GM23338 (cell line): ENCODE measurements at regions not wholly inside any gene's neighbourhood (a gene's known extent, or its start where the extent isn't known, plus 50 kb on each side); places are given as distances from the start of the nearest gene placed in this dataset.

Experiments used
- ATAC-seq: fragments of 200-7000 bp; cut with Tn5 transposase; 3 replicates; pipeline ENCODE4 v1.9.1; 2020
- DNase-seq: peaks from one replicate; pipeline ENCODE4 v3.0.0-alpha.2; 2015; ENCODE audit warnings: low spot score
- H2AFZ ChIP-seq: fragments of 200-600 bp; sonication (generic); 2 replicates; pipeline ENCODE4 v1.8.0; 2016; ENCODE audit warnings: antibody characterized with exemption, mild to moderate bottlenecking, moderate library complexity
- H3F3A ChIP-seq: fragments of 200-600 bp; sonication (generic); replicated peaks from 2 replicates; pipeline ENCODE4 v1.8.0; 2017; ENCODE audit warnings: antibody characterized with exemption, mixed run types, low read depth
- H3K27ac ChIP-seq: fragments of 200-600 bp; sonication (generic); 2 replicates; pipeline ENCODE4 v1.6.1; 2016; ENCODE audit warnings: low read depth
- H3K27me3 ChIP-seq: fragments of 200-600 bp; sonication (generic); 2 replicates; pipeline ENCODE4 v1.8.0; 2016; ENCODE audit warnings: mild to moderate bottlenecking, mixed run types, moderate library complexity; ENCODE audit not compliant: insufficient read depth
- H3K36me3 ChIP-seq: fragments of 200-600 bp; sonication (generic); 2 replicates; pipeline ENCODE4 v1.8.0; 2016; ENCODE audit warnings: mild to moderate bottlenecking; ENCODE audit not compliant: insufficient read depth
- H3K4me1 ChIP-seq: fragments of 200-600 bp; sonication (generic); 2 replicates; pipeline ENCODE4 v1.8.0; 2016; ENCODE audit warnings: mild to moderate bottlenecking, moderate library complexity; ENCODE audit not compliant: insufficient read depth
- H3K4me2 ChIP-seq: fragments of 200-600 bp; sonication (generic); 2 replicates; pipeline ENCODE4 v1.7.1; 2017; ENCODE audit warnings: mixed run types
- H3K4me3 ChIP-seq: fragments of 200-600 bp; sonication (generic); 2 replicates; pipeline ENCODE4 v1.6.1; 2016; ENCODE audit warnings: mixed run types
- H3K79me2 ChIP-seq: fragments of 200-600 bp; sonication (generic); replicated peaks from 2 replicates; pipeline ENCODE4 v1.8.0; 2017; ENCODE audit warnings: mild to moderate bottlenecking; ENCODE audit not compliant: insufficient read depth
- H3K9me2 ChIP-seq: fragments of 200-600 bp; sonication (generic); 2 replicates; pipeline ENCODE4 v1.8.0; 2017; ENCODE audit not compliant: insufficient read depth
- H4K20me1 ChIP-seq: fragments of 200-600 bp; sonication (generic); replicated peaks from 2 replicates; pipeline ENCODE4 v1.8.0; 2017; ENCODE audit warnings: mild to moderate bottlenecking; ENCODE audit not compliant: insufficient read depth
- H3K27ac Mint-ChIP-seq: 2 replicates; pipeline ENCODE4 v1.8.0; 2020; ENCODE audit warnings: inconsistent platforms, mild to moderate bottlenecking, moderate library complexity, mixed read lengths
- H3K27me3 Mint-ChIP-seq: 3 replicates; pipeline ENCODE4 v1.8.0; 2022; ENCODE audit warnings: low read depth, mild to moderate bottlenecking, moderate library complexity, mixed read lengths, inconsistent platforms; ENCODE audit not compliant: insufficient read depth, poor library complexity
- H3K36me3 Mint-ChIP-seq: 3 replicates; pipeline ENCODE4 v1.8.0; 2021; ENCODE audit warnings: low read depth, mild to moderate bottlenecking, inconsistent platforms, moderate library complexity, mixed read lengths
- H3K4me1 Mint-ChIP-seq: 3 replicates; pipeline ENCODE4 v1.8.0; 2020; ENCODE audit warnings: mild to moderate bottlenecking, inconsistent platforms, mixed read lengths
- H3K4me3 Mint-ChIP-seq: 3 replicates; pipeline ENCODE4 v1.8.0; 2021; ENCODE audit warnings: moderate library complexity, mild to moderate bottlenecking, inconsistent platforms, mixed read lengths
- H3K9me3 Mint-ChIP-seq: 3 replicates; pipeline ENCODE4 v1.8.0; 2020; ENCODE audit warnings: moderate library complexity, mild to moderate bottlenecking, inconsistent platforms, mixed read lengths
- CREB1 ChIP-seq: fragments of 250-450 bp; sonication (Bioruptor Pico); IDR thresholded peaks from 2 replicates; pipeline ENCODE4 v1.5.0; 2020; ENCODE audit warnings: low read depth, mild to moderate bottlenecking, moderate library complexity
- CTCF ChIP-seq, 2 experiments: fragments of 200-600 bp in 1 of 2; sonication (generic) in 1 of 2; conservative IDR thresholded peaks; 2 replicates each; pipeline versions ENCODE4 v1.5.1 to v1.6.1; 2016 to 2017; ENCODE audit warnings: antibody characterized with exemption in 2 of 2, low read depth in 2 of 2, mild to moderate bottlenecking in 2 of 2, moderate library complexity in 1 of 2
- ETS1 ChIP-seq: IDR thresholded peaks from 2 replicates; pipeline ENCODE4 v1.6.1; 2016; ENCODE audit warnings: antibody characterized with exemption
- EZH2 ChIP-seq: fragments of 200-600 bp; sonication (generic); IDR thresholded peaks from one replicate; pipeline ENCODE4 v1.8.0; 2017; ENCODE audit warnings: antibody characterized with exemption, mild to moderate bottlenecking, low read depth; ENCODE audit not compliant: unreplicated experiment
- ZNF114 ChIP-seq: fragments of 250-450 bp; sonication (Bioruptor Pico); IDR thresholded peaks from 2 replicates; pipeline ENCODE4 v1.5.0; 2020; ENCODE audit warnings: mild to moderate bottlenecking, moderate library complexity
- TF ChIP-seq, protein P1 (sequence below): fragments of 250-450 bp; sonication (Bioruptor Pico); IDR thresholded peaks from 2 replicates; pipeline ENCODE4 v1.5.0; 2020; ENCODE audit warnings: mild to moderate bottlenecking, moderate library complexity

DNA sequence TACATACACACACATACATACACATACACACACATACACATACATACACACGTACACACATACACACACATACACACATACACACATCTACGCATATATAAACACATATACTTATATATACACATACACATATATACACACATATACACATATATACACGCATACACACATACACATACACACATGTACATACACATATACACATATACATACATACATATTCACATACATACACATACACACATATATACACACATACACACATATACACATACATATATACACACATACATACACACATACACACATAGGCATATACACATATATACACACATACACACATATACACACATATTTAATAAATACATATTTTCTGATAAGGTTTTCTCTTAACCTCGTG lies 324.0 kb downstream of the RPS6KC1 start:
- no peak overlapping the region for H2AFZ ChIP-seq
- no peaks in the 10 kb centered on the region for H3K9me2 ChIP-seq
- no peaks in the 10 kb centered on the region for H4K20me1 ChIP-seq
- H3K27ac ChIP-seq: no peak overlapping the region
- no peaks in the 10 kb centered on the region; the same call in 2 of the 3 replicates for H3K9me3 Mint-ChIP-seq
- ATAC-seq (no peak), DNase-seq (no peak)
- no peak overlapping the region for H3K4me3 Mint-ChIP-seq
- no peak overlapping the region for H3K4me2 ChIP-seq
- H3K27ac Mint-ChIP-seq: no peak overlapping the region
- H3K36me3 ChIP-seq: no peaks in the 10 kb centered on the region
- TF ChIP-seq CREB1 (CRISPR knock-in tag): no peak
- TF ChIP-seq ZNF114 (CRISPR knock-in tag): no peak
- TF ChIP-seq ETS1: no peak
- TF ChIP-seq EZH2: no peak
- TF ChIP-seq CTCF (conservative IDR thresholded peaks at IDR 0.05; ENCODE audit: low read depth in 2 of 2): no peak
- TF ChIP-seq, protein P1, sequence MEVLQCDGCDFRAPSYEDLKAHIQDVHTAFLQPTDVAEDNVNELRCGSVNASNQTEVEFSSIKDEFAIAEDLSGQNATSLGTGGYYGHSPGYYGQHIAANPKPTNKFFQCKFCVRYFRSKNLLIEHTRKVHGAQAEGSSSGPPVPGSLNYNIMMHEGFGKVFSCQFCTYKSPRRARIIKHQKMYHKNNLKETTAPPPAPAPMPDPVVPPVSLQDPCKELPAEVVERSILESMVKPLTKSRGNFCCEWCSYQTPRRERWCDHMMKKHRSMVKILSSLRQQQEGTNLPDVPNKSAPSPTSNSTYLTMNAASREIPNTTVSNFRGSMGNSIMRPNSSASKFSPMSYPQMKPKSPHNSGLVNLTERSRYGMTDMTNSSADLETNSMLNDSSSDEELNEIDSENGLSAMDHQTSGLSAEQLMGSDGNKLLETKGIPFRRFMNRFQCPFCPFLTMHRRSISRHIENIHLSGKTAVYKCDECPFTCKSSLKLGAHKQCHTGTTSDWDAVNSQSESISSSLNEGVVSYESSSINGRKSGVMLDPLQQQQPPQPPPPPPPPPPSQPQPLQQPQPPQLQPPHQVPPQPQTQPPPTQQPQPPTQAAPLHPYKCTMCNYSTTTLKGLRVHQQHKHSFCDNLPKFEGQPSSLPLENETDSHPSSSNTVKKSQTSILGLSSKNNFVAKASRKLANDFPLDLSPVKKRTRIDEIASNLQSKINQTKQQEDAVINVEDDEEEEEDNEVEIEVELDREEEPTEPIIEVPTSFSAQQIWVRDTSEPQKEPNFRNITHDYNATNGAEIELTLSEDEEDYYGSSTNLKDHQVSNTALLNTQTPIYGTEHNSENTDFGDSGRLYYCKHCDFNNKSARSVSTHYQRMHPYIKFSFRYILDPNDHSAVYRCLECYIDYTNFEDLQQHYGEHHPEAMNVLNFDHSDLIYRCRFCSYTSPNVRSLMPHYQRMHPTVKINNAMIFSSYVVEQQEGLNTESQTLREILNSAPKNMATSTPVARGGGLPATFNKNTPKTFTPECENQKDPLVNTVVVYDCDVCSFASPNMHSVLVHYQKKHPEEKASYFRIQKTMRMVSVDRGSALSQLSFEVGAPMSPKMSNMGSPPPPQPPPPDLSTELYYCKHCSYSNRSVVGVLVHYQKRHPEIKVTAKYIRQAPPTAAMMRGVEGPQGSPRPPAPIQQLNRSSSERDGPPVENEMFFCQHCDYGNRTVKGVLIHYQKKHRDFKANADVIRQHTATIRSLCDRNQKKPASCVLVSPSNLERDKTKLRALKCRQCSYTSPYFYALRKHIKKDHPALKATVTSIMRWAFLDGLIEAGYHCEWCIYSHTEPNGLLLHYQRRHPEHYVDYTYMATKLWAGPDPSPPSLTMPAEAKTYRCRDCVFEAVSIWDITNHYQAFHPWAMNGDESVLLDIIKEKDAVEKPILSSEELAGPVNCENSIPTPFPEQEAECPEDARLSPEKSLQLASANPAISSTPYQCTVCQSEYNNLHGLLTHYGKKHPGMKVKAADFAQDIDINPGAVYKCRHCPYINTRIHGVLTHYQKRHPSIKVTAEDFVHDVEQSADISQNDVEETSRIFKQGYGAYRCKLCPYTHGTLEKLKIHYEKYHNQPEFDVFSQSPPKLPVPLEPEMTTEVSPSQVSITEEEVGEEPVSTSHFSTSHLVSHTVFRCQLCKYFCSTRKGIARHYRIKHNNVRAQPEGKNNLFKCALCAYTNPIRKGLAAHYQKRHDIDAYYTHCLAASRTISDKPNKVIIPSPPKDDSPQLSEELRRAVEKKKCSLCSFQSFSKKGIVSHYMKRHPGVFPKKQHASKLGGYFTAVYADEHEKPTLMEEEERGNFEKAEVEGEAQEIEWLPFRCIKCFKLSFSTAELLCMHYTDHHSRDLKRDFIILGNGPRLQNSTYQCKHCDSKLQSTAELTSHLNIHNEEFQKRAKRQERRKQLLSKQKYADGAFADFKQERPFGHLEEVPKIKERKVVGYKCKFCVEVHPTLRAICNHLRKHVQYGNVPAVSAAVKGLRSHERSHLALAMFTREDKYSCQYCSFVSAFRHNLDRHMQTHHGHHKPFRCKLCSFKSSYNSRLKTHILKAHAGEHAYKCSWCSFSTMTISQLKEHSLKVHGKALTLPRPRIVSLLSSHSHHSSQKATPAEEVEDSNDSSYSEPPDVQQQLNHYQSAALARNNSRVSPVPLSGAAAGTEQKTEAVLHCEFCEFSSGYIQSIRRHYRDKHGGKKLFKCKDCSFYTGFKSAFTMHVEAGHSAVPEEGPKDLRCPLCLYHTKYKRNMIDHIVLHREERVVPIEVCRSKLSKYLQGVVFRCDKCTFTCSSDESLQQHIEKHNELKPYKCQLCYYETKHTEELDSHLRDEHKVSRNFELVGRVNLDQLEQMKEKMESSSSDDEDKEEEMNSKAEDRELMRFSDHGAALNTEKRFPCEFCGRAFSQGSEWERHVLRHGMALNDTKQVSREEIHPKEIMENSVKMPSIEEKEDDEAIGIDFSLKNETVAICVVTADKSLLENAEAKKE (CRISPR knock-in tag): no peak
- H3K27me3 ChIP-seq: no peaks in the 10 kb centered on the region
- peaks cover 17% of the 10 kb centered on the region for H3K4me1 ChIP-seq
- H3K27me3 Mint-ChIP-seq: peaks cover 3% of the 10 kb centered on the region
- no peaks in the 10 kb centered on the region for H3K79me2 ChIP-seq
- H3K4me3 ChIP-seq: no peak overlapping the region
- peaks cover 22% of the 10 kb centered on the region for H3K4me1 Mint-ChIP-seq
- no peaks in the 10 kb centered on the region for H3K36me3 Mint-ChIP-seq
- H3F3A ChIP-seq: no peaks in the 10 kb centered on the region
